ENCODE measurements at regions not wholly inside any gene's neighbourhood (a gene's known extent, or its start where the extent isn't known, plus 50 kb on each side); places are given as distances from the start of the nearest gene placed in this dataset.

GRCh38 chr4:116059361-116059760, 945.9 kb upstream of the NDST4 start (continued):
- TF ChIP-seq ZNF462 (CRISPR knock-in tag; IDR thresholded peaks at IDR 0.05) (no peak), CREB1 (CRISPR knock-in tag; IDR thresholded peaks at IDR 0.05; ENCODE audit: low read depth) (no peak), ETS1 (IDR thresholded peaks at IDR 0.05) (no peak), ZNF114 (CRISPR knock-in tag; IDR thresholded peaks at IDR 0.05) (no peak), ZNF331 (CRISPR knock-in tag; IDR thresholded peaks at IDR 0.05; ENCODE audit: low read depth) (no peak), STAT1 (IDR thresholded peaks at IDR 0.05; ENCODE audit: unreplicated experiment) (no peak), NANOG (IDR thresholded peaks at IDR 0.05; ENCODE audit: borderline replicate concordance) (no peak), POLR2AphosphoS5 (IDR thresholded peaks at IDR 0.05; ENCODE audit: low read depth) (no peak), JUNB (IDR thresholded peaks at IDR 0.05; ENCODE audit: unreplicated experiment) (no peak), EZH2phosphoT487 (IDR thresholded peaks at IDR 0.05; ENCODE audit: unreplicated experiment) (no peak), EZH2 (IDR thresholded peaks at IDR 0.05; ENCODE audit: low read depth, unreplicated experiment) (no peak)
- TF ChIP-seq, protein P1, sequence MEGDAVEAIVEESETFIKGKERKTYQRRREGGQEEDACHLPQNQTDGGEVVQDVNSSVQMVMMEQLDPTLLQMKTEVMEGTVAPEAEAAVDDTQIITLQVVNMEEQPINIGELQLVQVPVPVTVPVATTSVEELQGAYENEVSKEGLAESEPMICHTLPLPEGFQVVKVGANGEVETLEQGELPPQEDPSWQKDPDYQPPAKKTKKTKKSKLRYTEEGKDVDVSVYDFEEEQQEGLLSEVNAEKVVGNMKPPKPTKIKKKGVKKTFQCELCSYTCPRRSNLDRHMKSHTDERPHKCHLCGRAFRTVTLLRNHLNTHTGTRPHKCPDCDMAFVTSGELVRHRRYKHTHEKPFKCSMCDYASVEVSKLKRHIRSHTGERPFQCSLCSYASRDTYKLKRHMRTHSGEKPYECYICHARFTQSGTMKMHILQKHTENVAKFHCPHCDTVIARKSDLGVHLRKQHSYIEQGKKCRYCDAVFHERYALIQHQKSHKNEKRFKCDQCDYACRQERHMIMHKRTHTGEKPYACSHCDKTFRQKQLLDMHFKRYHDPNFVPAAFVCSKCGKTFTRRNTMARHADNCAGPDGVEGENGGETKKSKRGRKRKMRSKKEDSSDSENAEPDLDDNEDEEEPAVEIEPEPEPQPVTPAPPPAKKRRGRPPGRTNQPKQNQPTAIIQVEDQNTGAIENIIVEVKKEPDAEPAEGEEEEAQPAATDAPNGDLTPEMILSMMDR (conservative IDR thresholded peaks at IDR 0.05; ENCODE audit: low read depth in 2 of 2) = no peak

All from GM23338 (cell line).